HepG2 (cell line): ENCODE measurements at regions not wholly inside any gene's neighbourhood (a gene's known extent, or its start where the extent isn't known, plus 50 kb on each side); places are given as distances from the start of the nearest gene placed in this dataset.

Source experiments
- ATAC-seq: fragments of 200-7000 bp; cut with Tn5 transposase; 3 replicates; pipeline ENCODE4 v1.9.1; 2020; ENCODE audit warnings: mild to moderate bottlenecking, moderate library complexity
- BruUV-seq: library from RNA; stranded (reverse); fragments of 400-500 nt; replicated peaks from 2 replicates; lab custom pipeline; 2021; lab: Mats Ljungman, UMichigan
- CTCF ChIA-PET: fragments of 300-600 bp; formaldehyde crosslinking; extraction: SDS; loops from one replicate; lab custom pipeline; 2021; ENCODE audit warnings: low total read pairs, inconsistent platforms, low intra/inter-chr PET ratio; lab: Yijun Ruan, JAX
- POLR2A ChIA-PET: fragments of 350-600 bp; sonication (Branson Sonifier 250); formaldehyde crosslinking; loops from one replicate; lab custom pipeline; 2020; ENCODE audit warnings: antibody characterized with exemption, inconsistent platforms; lab: Yijun Ruan, JAX
- DNase-seq: peaks from one replicate; pipeline ENCODE4 v3.0.0-alpha.2; 2015; ENCODE audit warnings: low spot score
- FAIRE-seq: peaks from 3 replicates; lab custom pipeline; 2011; peaks lifted over from hg19 to GRCh38; lab: Jason Lieb, UNC
- H2AFZ ChIP-seq: one replicate; pipeline ENCODE4 v1.6.1; 2011; ENCODE audit warnings: low read length, inconsistent platforms
- H3K27ac ChIP-seq: fragments of 300-600 bp; 3 replicates; pipeline ENCODE4 v1.8.0; 2011; ENCODE audit warnings: mixed run types, mild to moderate bottlenecking, mixed read lengths, low read length, inconsistent platforms; ENCODE audit not compliant: insufficient read depth; ENCODE audit errors: extremely low read length
- H3K27me3 ChIP-seq, 2 experiments: fragments of 200-600 bp in 1 of 2; 2 replicates in 1 of 2; 3 replicates in 1 of 2; pipeline versions ENCODE4 v1.6.0 to v1.8.0; 2011; ENCODE audit warnings: low read length in 2 of 2, mild to moderate bottlenecking in 2 of 2, moderate library complexity in 2 of 2, inconsistent platforms in 1 of 2; ENCODE audit not compliant: insufficient read depth in 2 of 2, control insufficient read depth in 1 of 2
- H3K36me3 ChIP-seq, 2 experiments: fragments of 200-600 bp in 1 of 2; replicated peaks in 1 of 2; 2 replicates in 1 of 2; 3 replicates in 1 of 2; pipeline versions ENCODE4 v1.5.1 to v1.8.0; 2011; ENCODE audit warnings: low read length in 2 of 2, inconsistent platforms in 1 of 2; ENCODE audit not compliant: insufficient read depth in 2 of 2, control insufficient read depth in 1 of 2
- H3K4me1 ChIP-seq: 2 replicates; pipeline ENCODE4 v1.5.1; 2012; ENCODE audit warnings: low read length, inconsistent platforms; ENCODE audit not compliant: insufficient read depth
- H3K4me2 ChIP-seq: 2 replicates; pipeline ENCODE4 v1.6.0; 2011; ENCODE audit warnings: low read depth, low read length, inconsistent platforms
- H3K4me3 ChIP-seq, 3 experiments: fragments of 200-600 bp in 1 of 3; sonication (generic), shearing (Covaris generic) in 1 of 3; replicated peaks in 1 of 3; 2 replicates each; pipeline ENCODE4 v1.5.1; 2011 to 2016; ENCODE audit warnings: low read length in 3 of 3, inconsistent platforms in 2 of 3, low read depth in 2 of 3, mild to moderate bottlenecking in 2 of 3, control low read depth in 1 of 3, mixed read lengths in 1 of 3; ENCODE audit not compliant: insufficient read depth in 1 of 3
- H3K79me2 ChIP-seq: one replicate; pipeline ENCODE4 v1.6.1; 2011; ENCODE audit warnings: low read length, inconsistent platforms; ENCODE audit not compliant: insufficient read depth
- H3K9ac ChIP-seq: 2 replicates; pipeline ENCODE4 v1.6.0; 2011; ENCODE audit warnings: mild to moderate bottlenecking, low read depth, low read length, inconsistent platforms; ENCODE audit not compliant: insufficient read depth
- H3K9me3 ChIP-seq: 2 replicates; pipeline ENCODE4 v1.5.1; 2012; ENCODE audit warnings: mild to moderate bottlenecking, low read length
- H4K20me1 ChIP-seq: 2 replicates; pipeline ENCODE4 v1.6.0; 2011; ENCODE audit warnings: inconsistent platforms, mild to moderate bottlenecking, low read length, moderate library complexity; ENCODE audit not compliant: insufficient read depth
- FOXO1 ChIP-seq: sonication (generic); formaldehyde crosslinking; IDR thresholded peaks from 2 replicates; pipeline ENCODE4 v1.4.0; 2020; ENCODE audit warnings: missing genetic modification reagents
- JUN ChIP-seq: sonication (generic); formaldehyde crosslinking; IDR thresholded peaks from 2 replicates; pipeline ENCODE4 v1.4.0; 2020; ENCODE audit warnings: mild to moderate bottlenecking, missing genetic modification reagents
- RELA ChIP-seq: sonication (generic); formaldehyde crosslinking; IDR thresholded peaks from 2 replicates; pipeline ENCODE4 v1.4.0; 2020; ENCODE audit warnings: missing genetic modification reagents
- ZBTB7B ChIP-seq: sonication (generic); formaldehyde crosslinking; IDR thresholded peaks from 2 replicates; pipeline ENCODE4 v1.4.0; 2020; ENCODE audit warnings: missing genetic modification reagents
- ZEB1 ChIP-seq: IDR thresholded peaks from 2 replicates; pipeline ENCODE4 v1.6.1; 2012; ENCODE audit warnings: mild to moderate bottlenecking, low read depth, inconsistent platforms; ENCODE audit not compliant: insufficient replicate concordance
- ZFP82 ChIP-seq: sonication (generic); formaldehyde crosslinking; IDR thresholded peaks from 2 replicates; pipeline ENCODE4 v1.5.1; 2020; ENCODE audit warnings: mild to moderate bottlenecking, missing genetic modification reagents, borderline replicate concordance
- ZNF124 ChIP-seq: sonication (generic); formaldehyde crosslinking; IDR thresholded peaks from 2 replicates; pipeline ENCODE4 v1.4.0; 2020; ENCODE audit warnings: missing genetic modification reagents
- ZNF20 ChIP-seq: sonication (generic); formaldehyde crosslinking; IDR thresholded peaks from 2 replicates; pipeline ENCODE4 v1.4.0; 2020; ENCODE audit warnings: mild to moderate bottlenecking, moderate library complexity, missing genetic modification reagents
- ZNF260 ChIP-seq: sonication (generic); formaldehyde crosslinking; IDR thresholded peaks from 2 replicates; pipeline ENCODE4 v1.4.0; 2020; ENCODE audit warnings: missing genetic modification reagents, low read depth, mild to moderate bottlenecking, borderline replicate concordance
- ZNF510 ChIP-seq: sonication (generic); formaldehyde crosslinking; IDR thresholded peaks from 2 replicates; pipeline ENCODE4 v1.4.0; 2020; ENCODE audit warnings: low read depth, mild to moderate bottlenecking, missing genetic modification reagents
- ZNF761 ChIP-seq: sonication (generic); formaldehyde crosslinking; conservative IDR thresholded peaks from 2 replicates; pipeline ENCODE4 v1.4.0; 2020; ENCODE audit warnings: mild to moderate bottlenecking, missing genetic modification reagents
- ZNF780A ChIP-seq: sonication (generic); formaldehyde crosslinking; IDR thresholded peaks from 2 replicates; pipeline ENCODE4 v1.8.0; 2022; ENCODE audit warnings: mild to moderate bottlenecking, missing genetic modification reagents, moderate library complexity
- WGBS: methylation state at CpG from one replicate; pipeline ENCODE4 v1.1.6; 2017; ENCODE audit warnings: low lambda C conversion rate; 5-methylcytosine and 5-hydroxymethylcytosine counted together
- in situ Hi-C: cut with HindIII; loops from 2 replicates; pipeline ENCODE4 v1.10.0; 2017; ENCODE audit warnings: low pct_unique_long_range_greater_than_20kb; ENCODE audit not compliant: extremely low pct_ligation_motif_present
- intact Hi-C: fragments of 100-400 bp; cut with micrococcal nuclease; formaldehyde crosslinking; loops from one replicate; pipeline ENCODE4 v1.10.0; 2022; ENCODE audit not compliant: unreplicated experiment
- TF ChIP-seq, protein P1 (sequence below): sonication (generic); formaldehyde crosslinking; IDR thresholded peaks from 2 replicates; pipeline ENCODE4 v1.9.0; 2021; ENCODE audit warnings: missing genetic modification reagents, mild to moderate bottlenecking, borderline replicate concordance
- TF ChIP-seq, protein P2 (sequence below): sonication (generic); formaldehyde crosslinking; IDR thresholded peaks from 2 replicates; pipeline ENCODE4 v1.4.0; 2020; ENCODE audit warnings: missing genetic modification reagents

DNA sequence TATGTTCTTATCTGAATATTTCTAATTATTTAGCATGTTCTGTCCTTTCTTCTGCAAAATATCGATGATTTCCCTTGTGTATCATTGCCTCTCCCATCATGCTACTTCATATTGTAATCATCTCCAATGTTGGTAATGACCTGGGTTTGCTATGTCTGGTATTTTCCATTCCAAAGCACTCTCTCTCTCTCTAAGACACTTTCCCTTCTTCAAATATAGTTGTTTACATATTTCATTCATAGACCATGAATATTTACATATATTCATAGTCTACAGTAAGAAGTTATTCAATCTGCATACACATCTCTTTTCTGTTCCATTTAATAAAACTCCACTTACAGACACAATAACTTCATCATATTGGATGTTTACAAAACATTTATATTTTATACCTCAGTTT lies 1516.5 kb upstream of the FLRT2 start:
- no peak overlapping the region for H2AFZ ChIP-seq
- H3K27ac ChIP-seq = no peak overlapping the region
- H3K4me1 ChIP-seq = no peaks in the 10 kb centered on the region
- H4K20me1 ChIP-seq = no peaks in the 10 kb centered on the region
- H3K9me3 ChIP-seq = peaks cover 72% of the 10 kb centered on the region
- intact Hi-C loops = no loop called here
- H3K9ac ChIP-seq = no peak overlapping the region
- H3K36me3 ChIP-seq = no peaks in the 10 kb centered on the region
- BruUV-seq = no TSS peak
- no peak for TF ChIP-seq ZNF260 (CRISPR knock-in tag)
- no peak for TF ChIP-seq ZNF780A (CRISPR knock-in tag)
- TF ChIP-seq RELA = no peak
- TF ChIP-seq ZNF20 (CRISPR knock-in tag) = no peak
- TF ChIP-seq, protein P1, sequence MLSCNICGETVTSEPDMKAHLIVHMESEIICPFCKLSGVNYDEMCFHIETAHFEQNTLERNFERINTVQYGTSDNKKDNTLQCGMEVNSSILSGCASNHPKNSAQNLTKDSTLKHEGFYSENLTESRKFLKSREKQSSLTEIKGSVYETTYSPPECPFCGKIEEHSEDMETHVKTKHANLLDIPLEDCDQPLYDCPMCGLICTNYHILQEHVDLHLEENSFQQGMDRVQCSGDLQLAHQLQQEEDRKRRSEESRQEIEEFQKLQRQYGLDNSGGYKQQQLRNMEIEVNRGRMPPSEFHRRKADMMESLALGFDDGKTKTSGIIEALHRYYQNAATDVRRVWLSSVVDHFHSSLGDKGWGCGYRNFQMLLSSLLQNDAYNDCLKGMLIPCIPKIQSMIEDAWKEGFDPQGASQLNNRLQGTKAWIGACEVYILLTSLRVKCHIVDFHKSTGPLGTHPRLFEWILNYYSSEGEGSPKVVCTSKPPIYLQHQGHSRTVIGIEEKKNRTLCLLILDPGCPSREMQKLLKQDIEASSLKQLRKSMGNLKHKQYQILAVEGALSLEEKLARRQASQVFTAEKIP (CRISPR knock-in tag) = no peak
- TF ChIP-seq, protein P2, sequence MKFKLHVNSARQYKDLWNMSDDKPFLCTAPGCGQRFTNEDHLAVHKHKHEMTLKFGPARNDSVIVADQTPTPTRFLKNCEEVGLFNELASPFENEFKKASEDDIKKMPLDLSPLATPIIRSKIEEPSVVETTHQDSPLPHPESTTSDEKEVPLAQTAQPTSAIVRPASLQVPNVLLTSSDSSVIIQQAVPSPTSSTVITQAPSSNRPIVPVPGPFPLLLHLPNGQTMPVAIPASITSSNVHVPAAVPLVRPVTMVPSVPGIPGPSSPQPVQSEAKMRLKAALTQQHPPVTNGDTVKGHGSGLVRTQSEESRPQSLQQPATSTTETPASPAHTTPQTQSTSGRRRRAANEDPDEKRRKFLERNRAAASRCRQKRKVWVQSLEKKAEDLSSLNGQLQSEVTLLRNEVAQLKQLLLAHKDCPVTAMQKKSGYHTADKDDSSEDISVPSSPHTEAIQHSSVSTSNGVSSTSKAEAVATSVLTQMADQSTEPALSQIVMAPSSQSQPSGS (CRISPR knock-in tag) = no peak
- TF ChIP-seq ZBTB7B (CRISPR knock-in tag) = no peak
- no peak for TF ChIP-seq ZNF761 (CRISPR knock-in tag)
- TF ChIP-seq ZFP82 (CRISPR knock-in tag) = no peak
- TF ChIP-seq ZNF510 (CRISPR knock-in tag) = no peak
- TF ChIP-seq ZEB1 = no peak
- no peak for TF ChIP-seq JUN
- no peak for TF ChIP-seq ZNF124 (CRISPR knock-in tag)
- TF ChIP-seq FOXO1 (CRISPR knock-in tag) = no peak
- no peak overlapping the region for H3K4me3 ChIP-seq
- in situ Hi-C loops = no loop called here
- DNase-seq (no peak), ATAC-seq (no peak), FAIRE-seq (no peak)
- WGBS = 0% methylated on average over 1 of the region's 1 CpG
- ChIA-PET CTCF (no interaction called here), POLR2A (no interaction called here)
- H3K4me2 ChIP-seq = no peak overlapping the region
- no peaks in the 10 kb centered on the region for H3K79me2 ChIP-seq
- H3K27me3 ChIP-seq = no peaks in the 10 kb centered on the region
